H9 (cell line): ENCODE measurements at regions not wholly inside any gene's neighbourhood (a gene's known extent, or its start where the extent isn't known, plus 50 kb on each side); places are given as distances from the start of the nearest gene placed in this dataset.

ENCODE experiments used
- DNase-seq: peaks from one replicate; pipeline ENCODE4 v3.0.0-alpha.2; 2017
- H2AFZ ChIP-seq: one replicate; pipeline ENCODE4 v1.6.1; 2013; ENCODE audit warnings: mild to moderate bottlenecking, low read length, control low read depth, moderate library complexity
- H2AK5ac ChIP-seq: 2 replicates; pipeline ENCODE4 v1.6.1; 2013; ENCODE audit warnings: low read length, control low read depth, mixed read lengths; ENCODE audit not compliant: insufficient read length
- H2BK120ac ChIP-seq: one replicate; pipeline ENCODE4 v1.6.1; 2013; ENCODE audit warnings: low read depth, mild to moderate bottlenecking, low read length, control low read depth, inconsistent platforms; ENCODE audit not compliant: poor library complexity, severe bottlenecking
- H2BK12ac ChIP-seq: 2 replicates; pipeline ENCODE4 v1.6.1; 2013; ENCODE audit warnings: low read length, control low read depth, mixed read lengths, low read depth; ENCODE audit not compliant: insufficient read length
- H2BK15ac ChIP-seq: 2 replicates; pipeline ENCODE4 v1.6.1; 2013; ENCODE audit warnings: low read depth, low read length, control low read depth
- H2BK20ac ChIP-seq: one replicate; pipeline ENCODE4 v1.6.1; 2013; ENCODE audit warnings: low read depth, mild to moderate bottlenecking, low read length, control low read depth, inconsistent platforms; ENCODE audit not compliant: poor library complexity, severe bottlenecking
- H2BK5ac ChIP-seq: 2 replicates; pipeline ENCODE4 v1.6.1; 2013; ENCODE audit warnings: low read length, control low read depth, mixed read lengths; ENCODE audit not compliant: insufficient read length
- H3K14ac ChIP-seq: 2 replicates; pipeline ENCODE4 v1.6.1; 2013; ENCODE audit warnings: low read length, control low read depth; ENCODE audit not compliant: insufficient read depth
- H3K18ac ChIP-seq: 2 replicates; pipeline ENCODE4 v1.6.1; 2013; ENCODE audit warnings: low read depth, mild to moderate bottlenecking, mixed read lengths, low read length, control low read depth; ENCODE audit not compliant: insufficient read length
- H3K23ac ChIP-seq: 2 replicates; pipeline ENCODE4 v1.6.1; 2013; ENCODE audit warnings: low read length, control low read depth, mixed read lengths, low read depth; ENCODE audit not compliant: insufficient read length
- H3K23me2 ChIP-seq: 2 replicates; pipeline ENCODE4 v1.6.1; 2013; ENCODE audit warnings: low read depth, mild to moderate bottlenecking, mixed read lengths, low read length, control low read depth; ENCODE audit not compliant: insufficient read length, poor library complexity, severe bottlenecking
- H3K27ac ChIP-seq: 2 replicates; pipeline ENCODE4 v1.5.1; 2013; ENCODE audit warnings: low read length, control low read depth, mixed read lengths, low read depth; ENCODE audit not compliant: insufficient read length
- H3K27me3 ChIP-seq: 2 replicates; pipeline ENCODE4 v1.6.1; 2013; ENCODE audit warnings: low read length, control low read depth, inconsistent platforms; ENCODE audit not compliant: insufficient read depth
- H3K4ac ChIP-seq: 2 replicates; pipeline ENCODE4 v1.6.1; 2013; ENCODE audit warnings: low read depth, mild to moderate bottlenecking, control low read depth, inconsistent platforms, low read length, moderate library complexity
- H3K4me1 ChIP-seq: 2 replicates; pipeline ENCODE4 v1.6.1; 2013; ENCODE audit warnings: low read length, control low read depth, inconsistent platforms; ENCODE audit not compliant: insufficient read depth
- H3K4me2 ChIP-seq: 2 replicates; pipeline ENCODE4 v1.6.1; 2013; ENCODE audit warnings: low read length, control low read depth, mixed read lengths; ENCODE audit not compliant: insufficient read length, insufficient read depth
- H3K56ac ChIP-seq: 2 replicates; pipeline ENCODE4 v1.6.1; 2013; ENCODE audit warnings: low read depth, mild to moderate bottlenecking, mixed read lengths, low read length, control low read depth; ENCODE audit not compliant: insufficient read length
- H3K79me1 ChIP-seq: 2 replicates; pipeline ENCODE4 v1.6.1; 2013; ENCODE audit warnings: low read depth, mild to moderate bottlenecking, moderate library complexity, low read length, control low read depth, inconsistent platforms; ENCODE audit not compliant: insufficient read depth, poor library complexity, severe bottlenecking
- H3K79me2 ChIP-seq: 2 replicates; pipeline ENCODE4 v1.6.1; 2013; ENCODE audit warnings: low read length, control low read depth, inconsistent platforms; ENCODE audit not compliant: insufficient read depth
- H3K9ac ChIP-seq: 2 replicates; pipeline ENCODE4 v1.6.1; 2013; ENCODE audit warnings: low read length, control low read depth, mixed read lengths; ENCODE audit not compliant: insufficient read length; ENCODE audit errors: extremely low read depth
- H3K9me3 ChIP-seq: one replicate; pipeline ENCODE4 v1.6.1; 2013; ENCODE audit warnings: low read depth, low read length, inconsistent platforms; ENCODE audit not compliant: control insufficient read depth
- H3T11ph ChIP-seq: one replicate; pipeline ENCODE4 v1.6.1; 2013; ENCODE audit warnings: mild to moderate bottlenecking, low read length, control low read depth, inconsistent platforms
- H4K20me1 ChIP-seq: one replicate; pipeline ENCODE4 v1.6.1; 2013; ENCODE audit not compliant: control insufficient read depth, insufficient read length, insufficient read depth
- H4K5ac ChIP-seq: 2 replicates; pipeline ENCODE4 v1.6.1; 2013; ENCODE audit warnings: low read depth, mild to moderate bottlenecking, mixed read lengths, low read length, control low read depth; ENCODE audit not compliant: insufficient read length
- H4K8ac ChIP-seq: replicated peaks from 2 replicates; pipeline ENCODE4 v1.6.1; 2013; ENCODE audit warnings: low read length, control low read depth, mixed read lengths, low read depth; ENCODE audit not compliant: insufficient read length
- H4K91ac ChIP-seq: 2 replicates; pipeline ENCODE4 v1.6.1; 2013; ENCODE audit warnings: low read depth, mild to moderate bottlenecking, moderate library complexity, mixed read lengths, low read length, control low read depth; ENCODE audit not compliant: insufficient read length
- H3K27ac Mint-ChIP-seq, 3 experiments: 2 replicates in 2 of 3; 3 replicates in 1 of 3; pipeline ENCODE4 v1.8.0; 2020 to 2021; ENCODE audit warnings: mixed read lengths in 3 of 3, mild to moderate bottlenecking in 1 of 3, moderate library complexity in 1 of 3
- H3K27me3 Mint-ChIP-seq: 2 replicates; pipeline ENCODE4 v1.8.0; 2021; ENCODE audit warnings: low read depth, mild to moderate bottlenecking, moderate library complexity, mixed read lengths
- H3K36me3 Mint-ChIP-seq, 3 experiments: 2 replicates in 2 of 3; 3 replicates in 1 of 3; pipeline ENCODE4 v1.8.0; 2020 to 2021; ENCODE audit warnings: low read depth in 3 of 3, mixed read lengths in 3 of 3; ENCODE audit not compliant: insufficient read depth in 1 of 3
- H3K4me1 Mint-ChIP-seq, 2 experiments: 2 replicates each; pipeline ENCODE4 v1.8.0; 2020; ENCODE audit warnings: mixed read lengths in 2 of 2
- H3K4me3 Mint-ChIP-seq, 2 experiments: 2 replicates in 1 of 2; 3 replicates in 1 of 2; pipeline ENCODE4 v1.8.0; 2020 to 2021; ENCODE audit warnings: mild to moderate bottlenecking in 2 of 2, mixed read lengths in 2 of 2, moderate library complexity in 1 of 2
- H3K9me3 Mint-ChIP-seq, 2 experiments: 2 replicates in 1 of 2; 3 replicates in 1 of 2; pipeline ENCODE4 v1.8.0; 2020; ENCODE audit warnings: mild to moderate bottlenecking in 2 of 2, mixed read lengths in 2 of 2, moderate library complexity in 1 of 2
- CTCF ChIP-seq: fragments of 200-600 bp; sonication (generic); conservative IDR thresholded peaks from 3 replicates; pipeline ENCODE4 v1.8.0; 2021; ENCODE audit warnings: antibody characterized with exemption, mild to moderate bottlenecking
- WGBS: extraction: QIAGEN DNeasy Blood & Tissue Kit; methylation state at CpG from one replicate; pipeline ENCODE4 v1.1.7; 2013; ENCODE audit warnings: missing lambda C conversion rate, low lambda C conversion rate, mixed read lengths; ENCODE audit not compliant: insufficient read length; ENCODE audit errors: extremely low coverage; 5-methylcytosine and 5-hydroxymethylcytosine counted together

GRCh38 chr1:217333939-217334338 is 297.0 kb downstream of the GPATCH2 start:
- Histone ChIP-seq H2AK5ac (no peak overlapping the region), H3K79me1 (no peaks in the 10 kb centered on the region), H3T11ph (no peak overlapping the region), H3K9ac (no peak overlapping the region), H4K8ac (no peak overlapping the region), H3K4me2 (no peak overlapping the region), H3K79me2 (no peaks in the 10 kb centered on the region), H3K4me1 (no peaks in the 10 kb centered on the region), H3K23me2 (no peaks in the 10 kb centered on the region), H3K14ac (no peak overlapping the region), H3K4ac (no peak overlapping the region), H2BK5ac (no peak overlapping the region), H2BK20ac (no peak overlapping the region), H4K5ac (no peak overlapping the region), H2BK120ac (no peak overlapping the region), H3K27me3 (no peaks in the 10 kb centered on the region), H3K18ac (no peak overlapping the region), H3K56ac (no peak overlapping the region), H4K91ac (no peak overlapping the region), H4K20me1 (no peaks in the 10 kb centered on the region), H2BK12ac (no peak overlapping the region), H3K27ac (no peak overlapping the region), H3K9me3 (no peaks in the 10 kb centered on the region), H2AFZ (no peak overlapping the region), H2BK15ac (no peak overlapping the region), H3K23ac (no peak overlapping the region)
- peaks cover 11 to 14% (median 12%) of the 10 kb centered on the region in 3 experiments; a peak in 6 of 7 replicates for H3K36me3 Mint-ChIP-seq
- DNase-seq = peak; percentile 75
- no peaks in the 10 kb centered on the region; the same call in 1 of the 2 replicates for H3K27me3 Mint-ChIP-seq
- no CpG with 5 or more reads among the region's 6 CpGs for WGBS
- H3K27ac Mint-ChIP-seq = no peak overlapping the region
- H3K4me3 Mint-ChIP-seq = no peak overlapping the region
- peaks cover 16 to 18% of the 10 kb centered on the region in 2 experiments for H3K9me3 Mint-ChIP-seq
- H3K4me1 Mint-ChIP-seq = 0 out of 4 replicates have a peak, but pooled peaks cover 0 to 2% of the 10 kb centered on the region in 2 experiments
- peak; percentile 84 for TF ChIP-seq CTCF
